Keratinocyte (primary cell): ENCODE measurements at regions not wholly inside any gene's neighbourhood (a gene's known extent, or its start where the extent isn't known, plus 50 kb on each side); places are given as distances from the start of the nearest gene placed in this dataset.

Source experiments
- EZH2 ChIP-seq: IDR thresholded peaks from one replicate; pipeline ENCODE4 v1.6.1; 2012; ENCODE audit warnings: inconsistent platforms, mild to moderate bottlenecking, low read length, moderate library complexity
- TF ChIP-seq, protein P1 (sequence below), 3 experiments: IDR thresholded peaks in 1 of 3; conservative IDR thresholded peaks in 1 of 3; optimal IDR thresholded peaks in 1 of 3; 2 replicates in 2 of 3; 3 replicates in 1 of 3; pipeline versions ENCODE3 to v1.5.1; 2011; ENCODE audit warnings: low read length in 3 of 3, mild to moderate bottlenecking in 3 of 3, moderate library complexity in 2 of 3, control low read depth in 1 of 3, inconsistent platforms in 1 of 3; ENCODE audit not compliant: insufficient read depth in 2 of 3; ENCODE audit errors: extremely low read depth in 1 of 3

DNA sequence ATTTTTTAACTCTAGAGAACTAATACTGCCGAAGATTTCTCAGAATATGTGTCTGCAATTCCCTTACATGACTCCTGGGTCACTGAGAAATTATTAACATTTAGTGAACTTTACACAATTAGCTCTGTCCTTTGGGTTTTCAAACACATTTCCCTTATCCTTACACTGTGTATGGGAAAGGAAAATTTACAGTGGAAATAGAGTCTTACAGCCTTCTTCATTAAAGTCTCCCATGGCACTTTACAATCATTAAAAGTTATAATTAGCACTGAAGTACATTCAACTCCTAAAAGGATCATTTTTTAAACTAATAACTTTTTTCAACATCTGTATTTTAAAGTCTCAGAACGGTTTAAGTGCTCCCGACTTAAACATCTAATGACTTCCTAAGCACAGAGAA, 627.5 kb upstream of the TYRP1 start:
- TF ChIP-seq, protein P1, sequence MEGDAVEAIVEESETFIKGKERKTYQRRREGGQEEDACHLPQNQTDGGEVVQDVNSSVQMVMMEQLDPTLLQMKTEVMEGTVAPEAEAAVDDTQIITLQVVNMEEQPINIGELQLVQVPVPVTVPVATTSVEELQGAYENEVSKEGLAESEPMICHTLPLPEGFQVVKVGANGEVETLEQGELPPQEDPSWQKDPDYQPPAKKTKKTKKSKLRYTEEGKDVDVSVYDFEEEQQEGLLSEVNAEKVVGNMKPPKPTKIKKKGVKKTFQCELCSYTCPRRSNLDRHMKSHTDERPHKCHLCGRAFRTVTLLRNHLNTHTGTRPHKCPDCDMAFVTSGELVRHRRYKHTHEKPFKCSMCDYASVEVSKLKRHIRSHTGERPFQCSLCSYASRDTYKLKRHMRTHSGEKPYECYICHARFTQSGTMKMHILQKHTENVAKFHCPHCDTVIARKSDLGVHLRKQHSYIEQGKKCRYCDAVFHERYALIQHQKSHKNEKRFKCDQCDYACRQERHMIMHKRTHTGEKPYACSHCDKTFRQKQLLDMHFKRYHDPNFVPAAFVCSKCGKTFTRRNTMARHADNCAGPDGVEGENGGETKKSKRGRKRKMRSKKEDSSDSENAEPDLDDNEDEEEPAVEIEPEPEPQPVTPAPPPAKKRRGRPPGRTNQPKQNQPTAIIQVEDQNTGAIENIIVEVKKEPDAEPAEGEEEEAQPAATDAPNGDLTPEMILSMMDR (optimal IDR thresholded peaks at IDR 0.05 in 1 of 3, IDR thresholded peaks at IDR 0.05 in 1 of 3, conservative IDR thresholded peaks at IDR 0.05 in 1 of 3; ENCODE audit: extremely low read depth in 1 of 3, insufficient read depth in 2 of 3, low read length in 3 of 3), result no peak
- TF ChIP-seq EZH2, result no peak
